ENCODE measurements at regions not wholly inside any gene's neighbourhood (a gene's known extent, or its start where the extent isn't known, plus 50 kb on each side); places are given as distances from the start of the nearest gene placed in this dataset.

DNA sequence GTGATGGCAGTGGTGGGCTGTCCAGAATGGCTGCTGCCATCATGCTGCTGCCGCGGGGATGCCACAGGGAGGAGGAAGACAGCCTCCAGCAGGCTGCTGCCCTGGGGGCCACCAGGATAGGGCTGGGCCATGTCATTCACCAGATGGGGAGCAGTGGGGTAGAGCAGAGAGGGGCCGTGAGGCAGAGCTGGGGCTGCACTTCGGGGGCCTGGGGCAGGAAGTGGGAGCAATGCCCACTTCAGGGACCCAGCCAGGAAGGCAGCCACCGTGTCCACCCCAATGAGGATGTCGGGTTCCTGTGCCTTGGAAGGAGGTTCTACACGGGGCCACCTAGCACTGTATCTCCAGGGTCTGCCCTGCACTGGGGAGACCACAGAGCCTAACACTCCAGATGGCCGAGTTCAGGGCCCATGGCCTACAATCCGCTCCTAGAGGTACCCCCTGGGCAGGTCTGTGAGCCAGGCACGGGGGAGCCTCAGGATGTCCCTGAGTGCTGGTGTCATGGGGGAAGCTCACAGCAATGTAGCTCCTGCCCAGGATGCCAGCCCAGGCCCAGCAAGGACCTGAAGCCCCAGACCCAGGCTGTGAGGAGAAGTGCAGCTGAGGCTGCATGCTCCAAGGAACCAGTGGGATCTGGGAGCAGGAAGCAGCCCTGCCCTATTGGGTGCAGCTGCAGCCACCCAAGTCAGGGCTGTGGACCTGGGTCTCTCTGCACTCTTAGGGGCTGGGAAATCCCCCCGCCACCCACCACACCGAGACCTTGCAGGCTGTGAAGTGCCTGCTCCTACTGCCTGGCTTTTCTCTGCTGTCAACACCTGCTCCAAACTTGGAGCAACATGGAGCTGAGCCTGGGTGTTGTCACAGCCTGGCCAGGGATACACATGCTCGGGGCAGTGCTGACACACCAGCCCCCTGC lies 140.3 kb downstream of the PDHA2 start:
- ChIA-PET CTCF (ENCODE audit: unreplicated experiment) (no interaction called here), POLR2A (no interaction called here)
- no peaks in the 10 kb centered on the region for H3K9me3 ChIP-seq (ENCODE audit: low read length)
- no peak for TF ChIP-seq EZH2phosphoT487 (IDR thresholded peaks at IDR 0.05; ENCODE audit: borderline replicate concordance, low read depth, low read length)
- TF ChIP-seq, protein P1, sequence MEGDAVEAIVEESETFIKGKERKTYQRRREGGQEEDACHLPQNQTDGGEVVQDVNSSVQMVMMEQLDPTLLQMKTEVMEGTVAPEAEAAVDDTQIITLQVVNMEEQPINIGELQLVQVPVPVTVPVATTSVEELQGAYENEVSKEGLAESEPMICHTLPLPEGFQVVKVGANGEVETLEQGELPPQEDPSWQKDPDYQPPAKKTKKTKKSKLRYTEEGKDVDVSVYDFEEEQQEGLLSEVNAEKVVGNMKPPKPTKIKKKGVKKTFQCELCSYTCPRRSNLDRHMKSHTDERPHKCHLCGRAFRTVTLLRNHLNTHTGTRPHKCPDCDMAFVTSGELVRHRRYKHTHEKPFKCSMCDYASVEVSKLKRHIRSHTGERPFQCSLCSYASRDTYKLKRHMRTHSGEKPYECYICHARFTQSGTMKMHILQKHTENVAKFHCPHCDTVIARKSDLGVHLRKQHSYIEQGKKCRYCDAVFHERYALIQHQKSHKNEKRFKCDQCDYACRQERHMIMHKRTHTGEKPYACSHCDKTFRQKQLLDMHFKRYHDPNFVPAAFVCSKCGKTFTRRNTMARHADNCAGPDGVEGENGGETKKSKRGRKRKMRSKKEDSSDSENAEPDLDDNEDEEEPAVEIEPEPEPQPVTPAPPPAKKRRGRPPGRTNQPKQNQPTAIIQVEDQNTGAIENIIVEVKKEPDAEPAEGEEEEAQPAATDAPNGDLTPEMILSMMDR (conservative IDR thresholded peaks at IDR 0.05; ENCODE audit: low read length), result no peak
- no peak overlapping the region for H2AFZ ChIP-seq (ENCODE audit: low read length)
- no peak overlapping the region for H3K27ac ChIP-seq (ENCODE audit: low read depth, low read length, poor library complexity, severe bottlenecking)
- no TSS peak for BruUV-seq (replicated peaks)
- DNase-seq (ENCODE audit: low spot score), result no peak
- no peaks in the 10 kb centered on the region for H3K9me2 ChIP-seq (ENCODE audit: insufficient read depth, low read length)
- H3K4me2 ChIP-seq (ENCODE audit: low read length), result no peak overlapping the region
- intact Hi-C loops (cut with micrococcal nuclease; ENCODE audit: unreplicated experiment), result no loop called here
- H3K36me3 ChIP-seq (ENCODE audit: insufficient read depth, low read length), result no peaks in the 10 kb centered on the region
- H4K20me1 ChIP-seq (ENCODE audit: insufficient read depth, low read length), result no peaks in the 10 kb centered on the region
- H3K4me3 ChIP-seq (ENCODE audit: low read depth, low read length, poor library complexity, severe bottlenecking), result no peak overlapping the region
- H3K79me2 ChIP-seq (ENCODE audit: insufficient read depth, low read depth, low read length), result no peaks in the 10 kb centered on the region
- no peaks in the 10 kb centered on the region for H3K4me1 ChIP-seq (ENCODE audit: insufficient read depth, low read length, poor library complexity, severe bottlenecking)

DNA sequence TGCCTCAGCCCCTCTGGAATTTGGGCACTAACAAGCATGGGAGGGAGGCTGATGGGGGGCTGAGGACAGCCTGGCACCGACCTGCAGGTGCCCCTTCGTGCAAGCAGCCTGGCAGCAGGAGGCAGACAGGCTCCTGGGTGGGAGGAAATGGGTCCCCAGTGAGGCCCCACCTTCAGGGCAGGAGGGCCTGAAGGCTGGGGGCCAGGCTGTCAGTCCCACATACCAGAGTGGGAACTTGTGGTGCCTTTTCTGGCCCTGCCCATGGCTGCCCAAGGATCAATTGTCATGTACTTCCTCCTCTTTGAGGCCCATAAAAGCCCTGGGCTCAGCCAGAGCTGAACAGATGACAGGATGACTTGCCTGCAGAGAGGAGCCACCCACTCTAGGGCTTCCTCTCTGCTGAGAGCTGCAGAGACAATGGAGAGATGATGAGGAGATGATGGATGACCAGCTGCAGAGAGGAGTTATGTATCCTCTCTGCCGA lies 141.0 kb downstream of the PDHA2 start:
- Histone ChIP-seq H3K79me2 (ENCODE audit: insufficient read depth, low read depth, low read length) (no peaks in the 10 kb centered on the region), H3K4me3 (ENCODE audit: low read depth, low read length, poor library complexity, severe bottlenecking) (no peak overlapping the region), H3K27ac (ENCODE audit: low read depth, low read length, poor library complexity, severe bottlenecking) (no peak overlapping the region), H2AFZ (ENCODE audit: low read length) (no peak overlapping the region), H3K4me1 (ENCODE audit: insufficient read depth, low read length, poor library complexity, severe bottlenecking) (no peaks in the 10 kb centered on the region), H3K36me3 (ENCODE audit: insufficient read depth, low read length) (no peaks in the 10 kb centered on the region), H4K20me1 (ENCODE audit: insufficient read depth, low read length) (no peaks in the 10 kb centered on the region), H3K9me3 (ENCODE audit: low read length) (no peaks in the 10 kb centered on the region), H3K9me2 (ENCODE audit: insufficient read depth, low read length) (no peaks in the 10 kb centered on the region), H3K4me2 (ENCODE audit: low read length) (no peak overlapping the region)
- intact Hi-C loops (cut with micrococcal nuclease; ENCODE audit: unreplicated experiment), result no loop called here
- no TSS peak for BruUV-seq (replicated peaks)
- CTCF ChIA-PET (ENCODE audit: unreplicated experiment), result no interaction called here
- POLR2A ChIA-PET, result no interaction called here
- TF ChIP-seq, protein P1 (conservative IDR thresholded peaks at IDR 0.05; ENCODE audit: low read length), result no peak
- no peak for TF ChIP-seq EZH2phosphoT487 (IDR thresholded peaks at IDR 0.05; ENCODE audit: borderline replicate concordance, low read depth, low read length)
- DNase-seq (ENCODE audit: low spot score), result no peak

DNA sequence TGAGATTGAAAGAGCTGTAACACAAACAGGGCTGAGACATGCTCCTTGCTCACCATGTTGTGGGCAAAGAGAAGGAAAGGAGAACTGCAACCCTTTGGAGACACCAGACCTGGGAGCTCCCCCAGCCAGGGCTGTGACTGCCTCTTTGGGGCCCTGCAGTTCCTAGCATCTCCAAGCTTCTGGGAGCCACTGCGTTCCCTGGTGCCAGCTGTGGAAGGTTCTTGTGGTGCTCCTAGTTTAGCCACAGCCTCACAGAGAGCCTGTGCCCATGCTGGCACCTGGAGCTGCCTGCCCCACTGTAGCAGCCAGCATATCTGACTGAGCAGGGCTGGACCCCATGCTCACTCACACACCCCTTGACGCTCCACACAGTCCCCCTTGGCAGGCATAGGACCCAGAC lies 141.7 kb downstream of the PDHA2 start:
- Histone ChIP-seq H3K27ac (ENCODE audit: low read depth, low read length, poor library complexity, severe bottlenecking) (no peak overlapping the region), H3K9me2 (ENCODE audit: insufficient read depth, low read length) (no peaks in the 10 kb centered on the region), H3K4me1 (ENCODE audit: insufficient read depth, low read length, poor library complexity, severe bottlenecking) (no peaks in the 10 kb centered on the region), H4K20me1 (ENCODE audit: insufficient read depth, low read length) (no peaks in the 10 kb centered on the region), H3K4me2 (ENCODE audit: low read length) (no peak overlapping the region), H2AFZ (ENCODE audit: low read length) (no peak overlapping the region), H3K9me3 (ENCODE audit: low read length) (no peaks in the 10 kb centered on the region), H3K36me3 (ENCODE audit: insufficient read depth, low read length) (no peaks in the 10 kb centered on the region), H3K79me2 (ENCODE audit: insufficient read depth, low read depth, low read length) (no peaks in the 10 kb centered on the region), H3K4me3 (ENCODE audit: low read depth, low read length, poor library complexity, severe bottlenecking) (no peak overlapping the region)
- ChIA-PET CTCF (ENCODE audit: unreplicated experiment) (no interaction called here), POLR2A (no interaction called here)
- no peak for DNase-seq (ENCODE audit: low spot score)
- intact Hi-C loops (cut with micrococcal nuclease; ENCODE audit: unreplicated experiment), result no loop called here
- no TSS peak for BruUV-seq (replicated peaks)
- no peak for TF ChIP-seq EZH2phosphoT487 (IDR thresholded peaks at IDR 0.05; ENCODE audit: borderline replicate concordance, low read depth, low read length)
- TF ChIP-seq, protein P1 (conservative IDR thresholded peaks at IDR 0.05; ENCODE audit: low read length), result no peak

Data from OCI-LY7 (cell line).